OCI-LY7 (cell line): ENCODE measurements at regions not wholly inside any gene's neighbourhood (a gene's known extent, or its start where the extent isn't known, plus 50 kb on each side); places are given as distances from the start of the nearest gene placed in this dataset.

Experiments used
- BruUV-seq: library from RNA; stranded (reverse); fragments of 400-500 nt; replicated peaks from 2 replicates; lab custom pipeline; 2021; lab: Mats Ljungman, UMichigan
- CTCF ChIA-PET: fragments of 300-600 bp; sonication (Branson Sonifier 250); formaldehyde crosslinking; loops from one replicate; lab custom pipeline; 2022; ENCODE audit warnings: antibody characterized with exemption; ENCODE audit not compliant: unreplicated experiment; lab: Charles Lee
- POLR2A ChIA-PET: fragments of 300-600 bp; sonication (Branson Sonifier 250); formaldehyde crosslinking; loops from one replicate; lab custom pipeline; 2022; ENCODE audit warnings: antibody characterized with exemption; lab: Charles Lee
- DNase-seq: peaks from one replicate; pipeline ENCODE4 v3.0.0-alpha.2; 2015; ENCODE audit warnings: low spot score
- H2AFZ ChIP-seq: fragments of 200-600 bp; sonication (generic), shearing (Covaris generic); 2 replicates; pipeline ENCODE4 v1.6.1; 2014; ENCODE audit warnings: mild to moderate bottlenecking, antibody characterized with exemption, low read length, moderate library complexity
- H3K27ac ChIP-seq: fragments of 200-600 bp; sonication (generic); 2 replicates; pipeline ENCODE4 v1.5.1; 2014; ENCODE audit warnings: mixed run types, low read depth, mild to moderate bottlenecking, moderate library complexity, low read length, inconsistent platforms; ENCODE audit not compliant: poor library complexity, severe bottlenecking
- H3K36me3 ChIP-seq: fragments of 200-600 bp; sonication (generic); 2 replicates; pipeline ENCODE4 v1.6.1; 2014; ENCODE audit warnings: mild to moderate bottlenecking, antibody characterized with exemption, low read length, moderate library complexity, mixed read lengths; ENCODE audit not compliant: insufficient read depth
- H3K4me1 ChIP-seq: fragments of 200-600 bp; sonication (generic); 2 replicates; pipeline ENCODE4 v1.5.1; 2014; ENCODE audit warnings: mild to moderate bottlenecking, low read length; ENCODE audit not compliant: insufficient read depth, poor library complexity, severe bottlenecking
- H3K4me2 ChIP-seq: fragments of 200-600 bp; sonication (generic); 2 replicates; pipeline ENCODE4 v1.6.1; 2014; ENCODE audit warnings: mild to moderate bottlenecking, low read length
- H3K4me3 ChIP-seq: fragments of 200-600 bp; sonication (generic); 2 replicates; pipeline ENCODE4 v1.5.1; 2014; ENCODE audit warnings: mild to moderate bottlenecking, low read depth, low read length; ENCODE audit not compliant: poor library complexity, severe bottlenecking
- H3K79me2 ChIP-seq: fragments of 200-600 bp; sonication (generic); 2 replicates; pipeline ENCODE4 v1.6.1; 2016; ENCODE audit warnings: low read depth, mild to moderate bottlenecking, low read length, moderate library complexity, mixed read lengths; ENCODE audit not compliant: insufficient read depth
- H3K9me2 ChIP-seq: fragments of 200-600 bp; sonication (generic); 2 replicates; pipeline ENCODE4 v1.6.1; 2016; ENCODE audit warnings: mild to moderate bottlenecking, low read length, mixed read lengths; ENCODE audit not compliant: insufficient read depth
- H3K9me3 ChIP-seq: fragments of 200-600 bp; sonication (generic); 2 replicates; pipeline ENCODE4 v1.6.1; 2014; ENCODE audit warnings: mild to moderate bottlenecking, mixed run types, low read length, mixed read lengths
- H4K20me1 ChIP-seq: fragments of 200-600 bp; sonication (generic); 2 replicates; pipeline ENCODE4 v1.6.1; 2014; ENCODE audit warnings: mild to moderate bottlenecking, antibody characterized with exemption, low read length, moderate library complexity, mixed read lengths; ENCODE audit not compliant: insufficient read depth
- CTCF ChIP-seq: fragments of 200-600 bp; sonication (generic); conservative IDR thresholded peaks from 2 replicates; pipeline ENCODE4 v1.5.1; 2014; ENCODE audit warnings: mild to moderate bottlenecking, antibody characterized with exemption, low read length, moderate library complexity, mixed read lengths
- EZH2phosphoT487 ChIP-seq: fragments of 200-600 bp; sonication (generic); IDR thresholded peaks from 2 replicates; pipeline ENCODE4 v1.6.1; 2018; ENCODE audit warnings: low read depth, borderline replicate concordance, mild to moderate bottlenecking, mixed run types, antibody characterized with exemption, low read length, moderate library complexity, mixed read lengths
- intact Hi-C: fragments of 100-400 bp; cut with micrococcal nuclease; formaldehyde crosslinking; loops from one replicate; pipeline ENCODE4 v1.10.0; 2022; ENCODE audit not compliant: unreplicated experiment

- POLR2A ChIA-PET: no interaction called here
- H3K36me3 ChIP-seq: no peaks in the 10 kb centered on the region
- CTCF ChIA-PET: no interaction called here
- H3K9me3 ChIP-seq: no peaks in the 10 kb centered on the region
- H4K20me1 ChIP-seq: no peaks in the 10 kb centered on the region
- H3K9me2 ChIP-seq: no peaks in the 10 kb centered on the region
- no peak for TF ChIP-seq EZH2phosphoT487
- no peak for TF ChIP-seq CTCF
- BruUV-seq: no TSS peak
- H3K79me2 ChIP-seq: no peaks in the 10 kb centered on the region
- no peak for DNase-seq
- intact Hi-C loops: no loop called here
- no peaks in the 10 kb centered on the region for H3K4me1 ChIP-seq
- no peak overlapping the region for H3K4me2 ChIP-seq
- H3K27ac ChIP-seq: no peak overlapping the region
- H2AFZ ChIP-seq: no peak overlapping the region
- H3K4me3 ChIP-seq: no peak overlapping the region
These were observed 50.3 kb upstream of the CXCL12 start for GRCh38 chr10:44435196-44435595.

- no peaks in the 10 kb centered on the region for H3K9me2 ChIP-seq
- H3K9me3 ChIP-seq: no peaks in the 10 kb centered on the region
- POLR2A ChIA-PET: no interaction called here
- no peak overlapping the region for H3K4me3 ChIP-seq
- no peak overlapping the region for H3K27ac ChIP-seq
- H3K79me2 ChIP-seq: no peaks in the 10 kb centered on the region
- H3K36me3 ChIP-seq: no peaks in the 10 kb centered on the region
- CTCF ChIA-PET: interaction anchor here (0.7 kb wide), 1 partner anchor 145 kb away, joined by 4 read pairs; no protein-coding TSS in a partner anchor
- H2AFZ ChIP-seq: no peak overlapping the region
- TF ChIP-seq CTCF (no peak), EZH2phosphoT487 (no peak)
- H3K4me2 ChIP-seq: no peak overlapping the region
- intact Hi-C loops: no loop called here
- no TSS peak for BruUV-seq
- no peaks in the 10 kb centered on the region for H4K20me1 ChIP-seq
- no peak for DNase-seq
- no peaks in the 10 kb centered on the region for H3K4me1 ChIP-seq
These were observed 51.3 kb upstream of the CXCL12 start for GRCh38 chr10:44436240-44436639.

- Histone ChIP-seq H3K79me2 (no peaks in the 10 kb centered on the region), H3K27ac (no peak overlapping the region), H3K9me2 (no peaks in the 10 kb centered on the region), H4K20me1 (no peaks in the 10 kb centered on the region), H3K4me2 (no peak overlapping the region), H3K36me3 (no peaks in the 10 kb centered on the region), H3K4me1 (no peaks in the 10 kb centered on the region), H3K9me3 (no peaks in the 10 kb centered on the region), H2AFZ (no peak overlapping the region), H3K4me3 (no peak overlapping the region)
- no TSS peak for BruUV-seq
- intact Hi-C loops: no loop called here
- ChIA-PET POLR2A (no interaction called here), CTCF (no interaction called here)
- no peak for TF ChIP-seq CTCF
- TF ChIP-seq EZH2phosphoT487: no peak
- no peak for DNase-seq
These were observed 53.1 kb upstream of the CXCL12 start for GRCh38 chr10:44437840-44438511.
